Breast epithelium (tissue), 4 donors: ENCODE measurements at regions not wholly inside any gene's neighbourhood (a gene's known extent, or its start where the extent isn't known, plus 50 kb on each side); places are given as distances from the start of the nearest gene placed in this dataset.

Experiments used
- DNase-seq, 2 donors: peaks; one replicate each; pipeline ENCODE4 v3.0.0-alpha.2; 2019; ENCODE audit warnings: low spot score in 2 of 2
- H3K27ac ChIP-seq, 2 donors: fragments of 200-600 bp; sonication (generic) in 1 of 2; one replicate each; pipeline ENCODE4 v1.5.1; 2016 to 2019; ENCODE audit warnings: mild to moderate bottlenecking in 1 of 2
- H3K27me3 ChIP-seq, 2 donors: fragments of 200-600 bp; sonication (generic) in 1 of 2; one replicate each; pipeline versions ENCODE4 v1.5.1 to v1.6.0; 2017 to 2019; ENCODE audit warnings: control low read depth in 1 of 2, mild to moderate bottlenecking in 1 of 2
- H3K36me3 ChIP-seq: fragments of 200-600 bp; one replicate; pipeline ENCODE4 v1.5.1; 2019
- H3K4me1 ChIP-seq, 2 donors: fragments of 200-600 bp; sonication (generic); one replicate each; pipeline ENCODE4 v1.5.1; 2016 to 2019; ENCODE audit warnings: control low read depth in 1 of 2
- H3K4me3 ChIP-seq, 3 donors: fragments of 200-600 bp; sonication (generic); 1 replicate in 2 of 3; 2 replicates in 1 of 3; pipeline ENCODE4 v1.5.1; 2016 to 2019; ENCODE audit warnings: mild to moderate bottlenecking in 3 of 3, moderate library complexity in 2 of 3
- H3K9me3 ChIP-seq, 2 donors: fragments of 200-600 bp; sonication (generic) in 1 of 2; one replicate each; pipeline ENCODE4 v1.5.1; 2016 to 2019; ENCODE audit warnings: control low read depth in 1 of 2
- POLR2A ChIP-seq: fragments of 450-650 bp; IDR thresholded peaks from one replicate; pipeline ENCODE4 v1.6.1; 2016; ENCODE audit warnings: antibody characterized with exemption, mild to moderate bottlenecking, moderate library complexity
- POLR2AphosphoS5 ChIP-seq, 3 donors: sonication (generic); formaldehyde crosslinking; IDR thresholded peaks; one replicate each; pipeline ENCODE4 v1.6.1; 2017; ENCODE audit warnings: antibody characterized with exemption in 3 of 3
- intact Hi-C: fragments of 100-400 bp; cut with DNase I; formaldehyde crosslinking; loops from one replicate; pipeline ENCODE4 v1.15.1; 2023; ENCODE audit warnings: low total_unique reads
- TF ChIP-seq, protein P1 (sequence below), 3 donors: fragments of 450-650 bp; IDR thresholded peaks; one replicate each; pipeline ENCODE4 v1.5.1; 2016 to 2017; ENCODE audit warnings: antibody characterized with exemption in 3 of 3, mild to moderate bottlenecking in 3 of 3, moderate library complexity in 3 of 3

DNA sequence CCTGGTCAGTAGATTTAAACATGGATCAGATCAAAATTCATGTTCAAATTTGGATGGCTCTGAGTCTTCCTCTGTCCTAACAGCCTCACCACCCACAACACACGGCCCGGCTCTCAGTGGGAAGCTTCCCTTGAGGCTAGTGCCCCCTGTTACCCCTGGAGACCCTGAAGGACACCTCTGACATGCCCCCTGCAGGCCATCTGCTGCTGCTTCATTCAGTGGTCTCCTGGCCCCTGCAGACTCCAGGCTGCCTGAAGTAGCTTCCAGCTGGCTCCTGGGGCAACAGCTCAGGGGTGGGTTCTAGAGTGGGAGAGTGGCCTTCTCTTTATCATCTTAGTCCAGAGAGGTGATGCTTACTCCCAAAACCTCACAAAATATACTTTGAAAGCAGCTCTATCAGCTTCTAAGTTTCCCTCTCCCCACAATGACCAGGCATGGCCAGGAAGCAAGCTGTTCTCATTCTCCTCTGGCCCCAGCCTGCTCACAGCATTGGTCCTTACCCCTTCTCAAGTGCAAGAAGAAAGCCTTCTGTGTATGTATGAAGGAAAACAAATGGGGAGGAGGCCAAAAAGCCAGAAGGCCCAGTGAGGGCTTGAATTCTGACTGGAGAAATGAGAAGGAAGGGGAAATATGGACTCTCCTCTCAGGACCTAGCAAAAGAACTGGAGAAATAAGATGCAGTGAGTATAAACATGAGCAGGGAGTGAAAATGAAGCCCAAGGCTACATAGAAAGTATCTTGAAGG, 189.6 kb upstream of the INHBA start:
- no peak for DNase-seq
- intact Hi-C loops, result no loop called here
- H3K27me3 ChIP-seq, result no peaks in the 10 kb centered on the region
- H3K9me3 ChIP-seq, result no peaks in the 10 kb centered on the region
- no peaks in the 10 kb centered on the region for H3K36me3 ChIP-seq
- no peak for TF ChIP-seq POLR2AphosphoS5 (IDR thresholded peaks at IDR 0.05)
- TF ChIP-seq, protein P1, sequence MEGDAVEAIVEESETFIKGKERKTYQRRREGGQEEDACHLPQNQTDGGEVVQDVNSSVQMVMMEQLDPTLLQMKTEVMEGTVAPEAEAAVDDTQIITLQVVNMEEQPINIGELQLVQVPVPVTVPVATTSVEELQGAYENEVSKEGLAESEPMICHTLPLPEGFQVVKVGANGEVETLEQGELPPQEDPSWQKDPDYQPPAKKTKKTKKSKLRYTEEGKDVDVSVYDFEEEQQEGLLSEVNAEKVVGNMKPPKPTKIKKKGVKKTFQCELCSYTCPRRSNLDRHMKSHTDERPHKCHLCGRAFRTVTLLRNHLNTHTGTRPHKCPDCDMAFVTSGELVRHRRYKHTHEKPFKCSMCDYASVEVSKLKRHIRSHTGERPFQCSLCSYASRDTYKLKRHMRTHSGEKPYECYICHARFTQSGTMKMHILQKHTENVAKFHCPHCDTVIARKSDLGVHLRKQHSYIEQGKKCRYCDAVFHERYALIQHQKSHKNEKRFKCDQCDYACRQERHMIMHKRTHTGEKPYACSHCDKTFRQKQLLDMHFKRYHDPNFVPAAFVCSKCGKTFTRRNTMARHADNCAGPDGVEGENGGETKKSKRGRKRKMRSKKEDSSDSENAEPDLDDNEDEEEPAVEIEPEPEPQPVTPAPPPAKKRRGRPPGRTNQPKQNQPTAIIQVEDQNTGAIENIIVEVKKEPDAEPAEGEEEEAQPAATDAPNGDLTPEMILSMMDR (IDR thresholded peaks at IDR 0.05), result no peak
- TF ChIP-seq POLR2A, result no peak
- no peak overlapping the region for H3K27ac ChIP-seq
- no peaks in the 10 kb centered on the region for H3K4me1 ChIP-seq
- no peak overlapping the region for H3K4me3 ChIP-seq

DNA sequence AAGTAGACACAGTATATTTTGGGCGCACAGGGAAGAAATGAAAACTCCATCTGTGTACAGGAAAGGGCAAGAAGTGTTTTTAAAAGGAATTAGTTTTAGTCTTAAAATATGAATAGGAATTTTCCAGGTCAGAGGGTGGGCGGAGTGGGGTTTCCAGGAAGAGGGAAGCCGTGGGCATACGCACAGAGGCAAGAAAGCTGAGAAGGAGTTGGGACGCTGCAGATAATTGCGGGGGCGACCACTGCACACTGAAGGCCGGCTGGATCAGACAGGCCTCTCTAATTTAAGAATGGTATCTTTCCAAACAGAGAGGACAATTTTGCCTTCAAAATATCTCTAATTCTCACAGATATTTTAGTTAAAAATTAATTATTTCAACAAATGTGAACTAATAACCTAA, 189.1 kb upstream of the INHBA start:
- DNase-seq, result no peak
- Histone ChIP-seq H3K27ac (no peak overlapping the region), H3K9me3 (no peaks in the 10 kb centered on the region), H3K4me3 (no peak overlapping the region), H3K36me3 (no peaks in the 10 kb centered on the region), H3K4me1 (no peaks in the 10 kb centered on the region), H3K27me3 (no peaks in the 10 kb centered on the region)
- intact Hi-C loops, result no loop called here
- TF ChIP-seq POLR2AphosphoS5 (IDR thresholded peaks at IDR 0.05), result no peak
- TF ChIP-seq POLR2A, result no peak
- TF ChIP-seq, protein P1 (IDR thresholded peaks at IDR 0.05), result no peak

DNA sequence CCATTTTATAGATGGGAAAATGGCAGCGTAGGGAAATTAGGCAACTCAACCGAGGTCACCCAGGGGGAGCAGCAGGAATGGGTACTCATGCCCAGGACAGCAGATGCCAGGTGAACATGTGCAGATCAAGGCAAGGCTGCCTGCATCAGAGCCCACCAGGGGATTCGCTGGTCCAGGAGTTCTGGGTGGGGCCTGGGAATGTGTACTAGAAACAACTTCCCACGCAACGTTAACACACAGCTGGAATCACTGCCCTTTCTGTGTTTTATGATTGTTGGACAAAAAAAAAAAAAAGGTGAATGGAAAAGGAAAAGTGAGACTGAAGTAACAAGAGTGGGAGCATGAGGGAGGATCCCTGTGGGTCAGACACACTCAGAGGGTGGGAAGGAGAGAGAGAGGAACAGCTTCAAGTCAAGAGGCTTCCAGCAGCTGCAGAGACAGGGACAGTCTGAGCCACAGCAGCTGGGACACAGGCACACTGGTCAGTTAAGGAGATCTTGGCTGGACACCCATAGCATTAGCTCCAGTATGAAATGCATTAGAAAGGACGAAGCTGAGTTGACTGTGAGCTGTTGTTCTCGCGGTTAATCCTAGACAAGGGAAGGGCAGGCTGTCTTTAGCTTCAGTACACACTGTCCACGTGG, 187.9 kb upstream of the INHBA start:
- H3K27me3 ChIP-seq, result no peaks in the 10 kb centered on the region
- DNase-seq, result no peak
- H3K36me3 ChIP-seq, result no peaks in the 10 kb centered on the region
- H3K9me3 ChIP-seq, result no peaks in the 10 kb centered on the region
- intact Hi-C loops, result no loop called here
- TF ChIP-seq, protein P1 (IDR thresholded peaks at IDR 0.05), result no peak
- no peak for TF ChIP-seq POLR2AphosphoS5 (IDR thresholded peaks at IDR 0.05)
- H3K27ac ChIP-seq, result peak overlapping the region in 1 of 2 donors; percentile 38
- H3K4me1 ChIP-seq, result peaks cover 0 to 2% of the 10 kb centered on the region in 2 donors
- no peak overlapping the region for H3K4me3 ChIP-seq

DNA sequence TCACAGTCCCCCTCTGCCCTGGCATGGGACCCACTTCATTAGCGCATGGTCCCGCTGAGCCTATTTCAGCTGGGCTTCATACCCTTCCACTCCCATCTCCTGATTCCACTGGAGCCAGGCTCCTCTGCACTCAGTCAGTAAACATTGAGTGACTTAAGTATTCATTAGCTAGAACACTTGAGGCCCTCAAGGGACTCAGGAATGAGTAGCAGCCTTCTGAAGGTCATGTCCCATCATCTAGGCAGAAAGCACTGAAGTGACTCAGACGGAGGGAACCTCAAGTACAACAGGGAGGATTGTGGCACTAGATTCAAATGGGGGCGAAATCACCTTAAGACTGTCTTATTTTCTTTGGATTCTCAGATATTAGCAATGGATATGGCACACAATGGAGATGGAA, 186.6 kb upstream of the INHBA start:
- no peaks in the 10 kb centered on the region for H3K27me3 ChIP-seq
- DNase-seq, result no peak
- TF ChIP-seq, protein P1 (IDR thresholded peaks at IDR 0.05), result no peak
- TF ChIP-seq POLR2AphosphoS5 (IDR thresholded peaks at IDR 0.05) (no peak), POLR2A (no peak)
- intact Hi-C loops, result no loop called here
- no peaks in the 10 kb centered on the region for H3K36me3 ChIP-seq
- no peak overlapping the region for H3K4me3 ChIP-seq
- H3K27ac ChIP-seq, result no peak overlapping the region
- peaks cover 0 to 2% of the 10 kb centered on the region in 2 donors for H3K4me1 ChIP-seq
- H3K9me3 ChIP-seq, result no peaks in the 10 kb centered on the region

DNA sequence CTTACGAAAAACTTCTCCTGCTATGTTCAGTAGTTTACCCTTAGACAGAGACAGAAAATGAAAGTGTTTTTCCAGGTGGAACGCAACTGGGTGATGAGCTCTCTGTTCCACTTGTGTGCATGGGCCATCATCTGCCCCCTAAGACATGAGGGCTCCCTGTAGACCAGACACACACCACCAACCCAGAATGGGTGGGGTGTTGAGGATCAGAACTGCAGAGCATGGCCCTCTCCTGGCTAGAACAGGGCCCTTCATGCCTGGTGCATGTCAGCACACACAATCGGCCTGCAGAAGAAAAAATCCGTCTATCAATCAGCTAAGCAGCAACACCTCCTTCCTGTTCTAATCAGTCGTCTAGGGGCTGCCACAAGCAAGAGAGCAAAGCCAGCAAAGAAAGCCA, 186.2 kb upstream of the INHBA start:
- Histone ChIP-seq H3K4me1 (peaks cover 0 to 2% of the 10 kb centered on the region in 2 donors), H3K27ac (no peak overlapping the region), H3K4me3 (no peak overlapping the region), H3K27me3 (no peaks in the 10 kb centered on the region), H3K36me3 (no peaks in the 10 kb centered on the region), H3K9me3 (no peaks in the 10 kb centered on the region)
- no peak for TF ChIP-seq POLR2AphosphoS5 (IDR thresholded peaks at IDR 0.05)
- TF ChIP-seq, protein P1 (IDR thresholded peaks at IDR 0.05), result no peak
- no peak for TF ChIP-seq POLR2A
- intact Hi-C loops, result no loop called here
- DNase-seq, result no peak
